ENCODE measurements at regions not wholly inside any gene's neighbourhood (a gene's known extent, or its start where the extent isn't known, plus 50 kb on each side); places are given as distances from the start of the nearest gene placed in this dataset.
A peak's percentile ranks its signal among the peaks of the same experiment; 100 is the strongest.

DNA sequence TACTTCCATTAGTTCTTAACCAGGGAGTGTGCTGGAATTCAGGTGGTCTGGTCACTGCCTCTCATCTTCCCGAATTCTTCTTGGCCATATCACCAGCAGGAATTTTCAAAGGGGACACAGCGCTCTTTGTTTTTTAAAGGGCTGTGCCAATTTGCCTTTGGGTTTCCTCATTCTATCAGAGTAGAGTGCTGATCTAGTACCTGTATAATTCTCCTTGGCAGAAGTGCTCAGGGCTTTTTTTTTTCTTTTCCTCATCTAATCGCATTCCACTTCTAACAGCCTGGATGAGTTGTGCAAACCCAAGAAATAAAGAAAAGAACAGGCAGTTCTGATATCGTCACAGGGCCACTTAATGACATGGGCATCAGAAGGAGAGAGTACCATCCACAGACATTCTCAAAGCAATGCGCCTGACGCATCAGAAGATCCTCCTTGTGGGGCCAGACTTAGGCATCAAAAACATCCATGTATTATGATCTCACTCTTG lies 121.0 kb downstream of the ASB7 start:
- Histone ChIP-seq H3K9ac (ENCODE audit: low read length) (peak overlapping the region; percentile 67), H3K9me2 (ENCODE audit: insufficient read depth) (no peaks in the 10 kb centered on the region), H3K27ac (ENCODE audit: low read depth, low read length) (peak overlapping the region; percentile 94), H3K27me3 (ENCODE audit: insufficient read depth, low read length) (no peaks in the 10 kb centered on the region), H2AFZ (ENCODE audit: low read depth, low read length, poor library complexity, severe bottlenecking) (no peak overlapping the region), H3K79me2 (ENCODE audit: insufficient read depth, low read length) (no peaks in the 10 kb centered on the region), H3K4me3 (replicated peaks in 1 of 2; ENCODE audit: low read depth in 1 of 2, low read length in 2 of 2) (no peak overlapping the region), H3K9me3 (ENCODE audit: control insufficient read depth in 1 of 2, insufficient read depth in 1 of 2, low read depth in 1 of 2, low read length in 2 of 2) (no peaks in the 10 kb centered on the region), H3K4me2 (ENCODE audit: low read length) (peak overlapping the region; percentile 65), H4K20me1 (ENCODE audit: insufficient read depth) (no peaks in the 10 kb centered on the region), H3K36me3 (ENCODE audit: control insufficient read depth in 1 of 2, insufficient read depth in 2 of 2, low read length in 2 of 2) (no peaks in the 10 kb centered on the region), H3K4me1 (ENCODE audit: control insufficient read depth in 1 of 2, insufficient read depth in 2 of 2, low read length in 2 of 2) (peaks cover 67 to 89% of the 10 kb centered on the region in 2 experiments)
- POLR2A ChIA-PET: interaction anchor here (3.0 kb wide), 1 partner anchor 11 kb away, joined by 29 read pairs; no protein-coding TSS in a partner anchor
- no TSS peak for BruUV-seq (replicated peaks)
- RAD21 ChIA-PET (ENCODE audit: low non-redundant PET in 1 of 2, low total read pairs in 2 of 2, uncharacterized antibody in 2 of 2, unreplicated experiment in 2 of 2): no interaction called here
- CTCF ChIA-PET: no interaction called here
- DNase-seq (ENCODE audit: low read depth, low spot score): peak; percentile 54
- intact Hi-C loops (cut with micrococcal nuclease): loop anchor here (5.0 kb wide), 1 partner anchor 149 kb away; no protein-coding TSS in a partner anchor
- TF ChIP-seq ZNF274 (IDR thresholded peaks at IDR 0.05; ENCODE audit: low read depth, low read length): no peak
- TF ChIP-seq ELF1 (IDR thresholded peaks at IDR 0.05; ENCODE audit: borderline replicate concordance, low read depth): no peak
- TF ChIP-seq CBX3 (IDR thresholded peaks at IDR 0.05; ENCODE audit: low read depth): no peak
- TF ChIP-seq TCF7L2 (IDR thresholded peaks at IDR 0.05; ENCODE audit: borderline replicate concordance, extremely low read depth, insufficient read depth, insufficient read length): no peak
- TF ChIP-seq SIN3A (IDR thresholded peaks at IDR 0.05; ENCODE audit: low read depth): no peak
- TF ChIP-seq RAD21 (IDR thresholded peaks at IDR 0.05; ENCODE audit: low read depth): no peak
- ATAC-seq: no peak

DNA sequence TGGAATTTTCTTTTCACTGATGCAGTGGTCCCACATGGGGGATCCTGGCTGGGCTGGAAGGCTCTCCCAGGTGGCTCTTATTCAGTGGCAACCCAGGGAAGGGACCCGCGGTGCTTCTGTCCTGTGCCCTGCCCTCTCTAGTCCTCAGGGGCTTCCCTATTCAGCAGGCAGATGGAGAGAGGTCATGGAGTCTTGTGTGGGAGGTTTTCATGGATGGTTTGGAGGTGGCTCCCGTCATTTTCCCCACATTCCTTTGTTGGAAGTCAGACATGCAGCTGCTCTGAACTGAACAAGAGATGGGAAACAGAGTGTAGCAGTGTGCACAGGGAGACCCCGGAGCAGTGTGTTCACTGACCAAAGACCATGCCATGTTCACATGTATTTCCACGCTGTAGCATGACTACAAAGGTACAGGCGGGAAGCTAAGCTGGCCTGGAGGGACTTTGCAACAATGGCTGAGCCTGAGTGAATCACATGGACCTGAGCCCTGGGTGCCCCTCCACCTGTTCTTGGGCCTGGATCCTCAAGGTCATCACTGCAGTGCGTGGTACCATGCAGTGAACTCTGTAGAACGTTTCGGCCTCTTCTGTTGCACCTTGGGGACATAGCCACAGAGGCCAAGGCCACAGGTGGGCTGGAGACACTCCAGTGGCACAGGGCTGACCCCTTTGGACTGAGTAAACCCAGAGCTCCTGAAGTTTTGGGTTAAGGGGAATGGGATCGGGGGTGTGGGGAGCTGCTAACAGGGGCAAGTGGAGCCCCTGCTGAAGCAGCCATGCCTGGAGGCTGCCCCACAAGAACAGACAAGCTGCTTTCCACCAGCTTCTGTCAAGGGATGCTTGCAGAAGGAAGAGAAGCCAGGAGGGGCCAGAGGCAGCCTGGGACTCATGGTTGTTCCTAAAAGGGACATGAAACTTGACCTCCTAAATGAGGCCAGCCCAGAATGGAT lies 123.0 kb downstream of the ASB7 start:
- CTCF ChIA-PET: interaction anchor here (1.5 kb wide), 1 partner anchor 11 kb away, joined by 3 read pairs; no protein-coding TSS in a partner anchor
- intact Hi-C loops (cut with micrococcal nuclease): no loop called here

More for the DNA sequence above, 123.0 kb downstream of the ASB7 start:
- TF ChIP-seq TCF7L2 (IDR thresholded peaks at IDR 0.05; ENCODE audit: borderline replicate concordance, extremely low read depth, insufficient read depth, insufficient read length): no peak
- TF ChIP-seq POLR2A (IDR thresholded peaks at IDR 0.05; ENCODE audit: borderline replicate concordance, extremely low read depth, insufficient read depth, insufficient read length): no peak
- no peak for TF ChIP-seq JUND (IDR thresholded peaks at IDR 0.05)
- TF ChIP-seq ZFX (IDR thresholded peaks at IDR 0.05): no peak
- TF ChIP-seq POLR2AphosphoS5 (IDR thresholded peaks at IDR 0.05; ENCODE audit: low read depth, low read length): no peak
- TF ChIP-seq ELF1 (IDR thresholded peaks at IDR 0.05; ENCODE audit: borderline replicate concordance, low read depth): no peak
- no peak for TF ChIP-seq SP1 (IDR thresholded peaks at IDR 0.05; ENCODE audit: low read depth)
- no peak for TF ChIP-seq EZH2 (IDR thresholded peaks at IDR 0.05)
- no peak for TF ChIP-seq MAX (IDR thresholded peaks at IDR 0.05)
- TF ChIP-seq ZNF274 (IDR thresholded peaks at IDR 0.05; ENCODE audit: low read depth, low read length): no peak
- no peak for TF ChIP-seq CEBPB (IDR thresholded peaks at IDR 0.05; ENCODE audit: low read depth)
- TF ChIP-seq ATF3 (IDR thresholded peaks at IDR 0.05): no peak
- TF ChIP-seq YY1 (IDR thresholded peaks at IDR 0.05; ENCODE audit: extremely low read depth, insufficient replicate concordance, low read depth, low read length): no peak
- ChIA-PET RAD21 (ENCODE audit: low non-redundant PET in 1 of 2, low total read pairs in 2 of 2, uncharacterized antibody in 2 of 2, unreplicated experiment in 2 of 2) (no interaction called here), POLR2A (interaction anchor here (1.2 to 1.5 kb wide), 2 partner anchors 12 to 193 kb away, joined by 3 to 4 read pairs; no protein-coding TSS in a partner anchor)
- Histone ChIP-seq H3K79me2 (ENCODE audit: insufficient read depth, low read length) (no peaks in the 10 kb centered on the region), H3K9me2 (ENCODE audit: insufficient read depth) (no peaks in the 10 kb centered on the region), H3K4me2 (ENCODE audit: low read length) (peak overlapping the region; percentile 1; the same call in 1 of the 2 replicates), H3K4me3 (replicated peaks in 1 of 2; ENCODE audit: low read depth in 1 of 2, low read length in 2 of 2) (no peak overlapping the region), H4K20me1 (ENCODE audit: insufficient read depth) (no peaks in the 10 kb centered on the region), H2AFZ (ENCODE audit: low read depth, low read length, poor library complexity, severe bottlenecking) (no peak overlapping the region), H3K27ac (ENCODE audit: low read depth, low read length) (peak overlapping the region; percentile 94), H3K9me3 (ENCODE audit: control insufficient read depth in 1 of 2, insufficient read depth in 1 of 2, low read depth in 1 of 2, low read length in 2 of 2) (no peaks in the 10 kb centered on the region), H3K27me3 (ENCODE audit: insufficient read depth, low read length) (no peaks in the 10 kb centered on the region), H3K36me3 (ENCODE audit: control insufficient read depth in 1 of 2, insufficient read depth in 2 of 2, low read length in 2 of 2) (no peaks in the 10 kb centered on the region), H3K9ac (ENCODE audit: low read length) (peak overlapping the region; percentile 65), H3K4me1 (ENCODE audit: control insufficient read depth in 1 of 2, insufficient read depth in 2 of 2, low read length in 2 of 2) (peaks cover 65 to 98% of the 10 kb centered on the region in 2 experiments)
- DNase-seq (ENCODE audit: low read depth, low spot score) (no peak), ATAC-seq (no peak)
- no TSS peak for BruUV-seq (replicated peaks)
